OCI-M2 (cell line): ENCODE measurements at regions not wholly inside any gene's neighbourhood (a gene's known extent, or its start where the extent isn't known, plus 50 kb on each side); places are given as distances from the start of the nearest gene placed in this dataset.
"Not testable (repeated sequence)": the region's sequence is repeated elsewhere in the genome, so short reads cannot be mapped to it uniquely, and the experiment has no call there.

Experiments
- DNase-seq: peaks from one replicate; lab custom pipeline; 2025; ENCODE audit not compliant: unreplicated experiment; lab: John Stamatoyannopoulos, UW

GRCh38 chr6:125423047-125423446 lies 121.3 kb upstream of the HDDC2 start:
- no peak for DNase-seq

GRCh38 chr6:125431971-125432370 lies 130.2 kb upstream of the HDDC2 start:
- DNase-seq, result no peak

GRCh38 chr6:125432963-125433362 lies 131.2 kb upstream of the HDDC2 start:
- no peak for DNase-seq

GRCh38 chr6:125434760-125435159 lies 133.0 kb upstream of the HDDC2 start:
- DNase-seq, result no peak

- no peak for DNase-seq
Measured at GRCh38 chr6:125439512-125439911, 137.7 kb upstream of the HDDC2 start.

GRCh38 chr6:125444006-125444923 lies 142.5 kb upstream of the HDDC2 start:
- DNase-seq, result no peak

GRCh38 chr6:125445054-125445453 lies 143.3 kb upstream of the HDDC2 start:
- no peak for DNase-seq

GRCh38 chr6:125446011-125446410 lies 144.2 kb upstream of the HDDC2 start:
- DNase-seq, result no peak

GRCh38 chr6:125451750-125452149 lies 150.0 kb upstream of the HDDC2 start:
- no peak for DNase-seq

- DNase-seq, result no peak
Measured at GRCh38 chr6:125453516-125453915, 151.7 kb upstream of the HDDC2 start.

- no peak for DNase-seq
Measured at GRCh38 chr6:125454351-125454750, 152.6 kb upstream of the HDDC2 start.

GRCh38 chr6:125458493-125458892 lies 156.7 kb upstream of the HDDC2 start:
- DNase-seq, result not testable (repeated sequence)

- not testable (repeated sequence) for DNase-seq
Measured at GRCh38 chr6:125465332-125465731, 163.6 kb upstream of the HDDC2 start.

- DNase-seq, result no peak
Measured at GRCh38 chr6:125469915-125470314, 168.1 kb upstream of the HDDC2 start.

- no peak for DNase-seq
Measured at GRCh38 chr6:125471667-125472066, 169.9 kb upstream of the HDDC2 start.

- no peak for DNase-seq
Measured at GRCh38 chr6:125474061-125474460, 172.3 kb upstream of the HDDC2 start.

GRCh38 chr6:125477156-125477555 lies 175.4 kb upstream of the HDDC2 start:
- no peak for DNase-seq

- no peak for DNase-seq
Measured at GRCh38 chr6:125477844-125478243, 176.1 kb upstream of the HDDC2 start.

GRCh38 chr6:125480146-125480545 lies 178.4 kb upstream of the HDDC2 start:
- DNase-seq, result no peak

GRCh38 chr6:125480571-125480970 lies 178.8 kb upstream of the HDDC2 start:
- no peak for DNase-seq

- no peak for DNase-seq
Measured at GRCh38 chr6:125481056-125481455, 179.3 kb upstream of the HDDC2 start.

GRCh38 chr6:125485757-125486156 lies 184.0 kb upstream of the HDDC2 start:
- DNase-seq, result no peak

GRCh38 chr6:125486881-125487280 lies 185.1 kb upstream of the HDDC2 start:
- DNase-seq, result no peak
